ENCODE measurements at regions not wholly inside any gene's neighbourhood (a gene's known extent, or its start where the extent isn't known, plus 50 kb on each side); places are given as distances from the start of the nearest gene placed in this dataset.
A peak's percentile ranks its signal among the peaks of the same experiment; 100 is the strongest.

DNA sequence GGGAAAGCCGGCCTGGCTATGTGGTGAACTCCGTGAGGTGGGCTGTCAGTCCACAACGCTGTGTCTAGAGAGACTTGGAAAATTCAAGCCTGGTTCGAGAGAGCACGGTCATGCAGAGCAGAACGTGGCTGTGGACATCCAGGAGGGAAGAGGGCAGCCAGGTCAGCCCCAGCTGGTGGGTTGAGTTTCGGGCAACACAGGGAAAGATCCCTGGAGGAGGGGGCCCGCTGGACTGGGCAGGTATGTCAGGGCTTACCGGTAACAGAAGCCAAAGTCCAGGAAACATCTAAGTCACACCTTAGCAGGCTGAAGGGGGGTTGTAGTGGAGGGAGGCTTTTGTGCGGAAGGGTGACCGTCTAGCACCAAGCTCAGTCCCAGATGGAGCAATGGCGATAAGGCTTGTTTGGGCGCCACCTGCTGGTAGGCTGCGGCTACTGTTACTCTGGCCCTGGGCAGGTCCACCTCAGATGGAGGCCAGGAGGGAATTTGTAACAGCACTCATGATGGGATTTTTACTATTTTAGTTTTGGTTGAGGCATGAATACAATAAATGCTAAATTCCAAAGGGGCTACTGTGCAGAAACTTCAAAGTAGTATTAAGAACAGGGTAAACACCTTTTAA lies 143.3 kb upstream of the ZNF644 start:
- Mint-ChIP-seq H3K4me3 (no peak overlapping the region), H3K4me1 (no peaks in the 10 kb centered on the region), H3K9me3 (no peaks in the 10 kb centered on the region), H3K36me3 (ENCODE audit: low read depth) (no peaks in the 10 kb centered on the region), H3K27me3 (no peaks in the 10 kb centered on the region), H3K27ac (no peak overlapping the region)
- peak; percentile 90 for ATAC-seq (replicated peaks)

GRCh38 chr1:91162613-91163012 lies 140.8 kb upstream of the ZNF644 start:
- Mint-ChIP-seq H3K9me3 (no peaks in the 10 kb centered on the region), H3K4me3 (no peak overlapping the region), H3K4me1 (no peaks in the 10 kb centered on the region), H3K27ac (no peak overlapping the region), H3K27me3 (no peaks in the 10 kb centered on the region), H3K36me3 (ENCODE audit: low read depth) (no peaks in the 10 kb centered on the region)
- no peak for ATAC-seq (replicated peaks)

DNA sequence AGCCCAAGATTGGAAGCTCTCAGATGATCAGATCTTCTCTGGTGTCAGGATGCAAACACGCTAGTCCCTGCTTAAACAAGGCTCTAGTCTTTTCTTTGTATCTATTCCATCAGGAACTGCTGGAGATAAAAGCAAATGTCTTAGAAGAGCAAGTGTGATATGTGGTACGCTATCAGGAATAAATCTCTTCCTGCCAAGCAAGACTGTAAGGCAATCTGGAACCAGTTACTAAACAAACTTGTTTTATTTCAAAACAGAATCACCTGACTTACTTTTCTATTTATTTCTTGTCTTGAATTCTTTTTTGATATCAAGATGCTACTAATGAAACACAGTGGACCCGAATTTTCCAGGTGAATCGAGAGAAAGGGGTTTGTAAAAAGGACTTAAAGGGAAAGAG lies 139.9 kb upstream of the ZNF644 start:
- ATAC-seq (replicated peaks), result no peak
- Mint-ChIP-seq H3K9me3 (no peaks in the 10 kb centered on the region), H3K4me1 (no peaks in the 10 kb centered on the region), H3K36me3 (ENCODE audit: low read depth) (no peaks in the 10 kb centered on the region), H3K27me3 (no peaks in the 10 kb centered on the region), H3K27ac (no peak overlapping the region), H3K4me3 (no peak overlapping the region)

- Mint-ChIP-seq H3K36me3 (ENCODE audit: low read depth) (no peaks in the 10 kb centered on the region), H3K27ac (no peak overlapping the region), H3K4me1 (no peaks in the 10 kb centered on the region), H3K4me3 (no peak overlapping the region), H3K27me3 (peaks cover 3% of the 10 kb centered on the region), H3K9me3 (no peaks in the 10 kb centered on the region)
- ATAC-seq (replicated peaks), result no peak
These were observed 139.3 kb upstream of the ZNF644 start for GRCh38 chr1:91161166-91161565.

GRCh38 chr1:91160363-91161075 lies 138.7 kb upstream of the ZNF644 start:
- no peaks in the 10 kb centered on the region for H3K9me3 Mint-ChIP-seq
- no peak for ATAC-seq (replicated peaks)
- no peaks in the 10 kb centered on the region for H3K4me1 Mint-ChIP-seq
- H3K27me3 Mint-ChIP-seq, result peaks cover 3% of the 10 kb centered on the region
- H3K27ac Mint-ChIP-seq, result no peak overlapping the region
- H3K4me3 Mint-ChIP-seq, result no peak overlapping the region
- no peaks in the 10 kb centered on the region for H3K36me3 Mint-ChIP-seq (ENCODE audit: low read depth)

- Mint-ChIP-seq H3K27ac (no peak overlapping the region), H3K4me1 (no peaks in the 10 kb centered on the region), H3K27me3 (peaks cover 10% of the 10 kb centered on the region), H3K9me3 (no peaks in the 10 kb centered on the region), H3K36me3 (ENCODE audit: low read depth) (no peaks in the 10 kb centered on the region), H3K4me3 (no peak overlapping the region)
- ATAC-seq (replicated peaks), result no peak
These were observed 131.5 kb upstream of the ZNF644 start for GRCh38 chr1:91153341-91153740.

- no peaks in the 10 kb centered on the region for H3K9me3 Mint-ChIP-seq
- peaks cover 13% of the 10 kb centered on the region for H3K27me3 Mint-ChIP-seq
- no peaks in the 10 kb centered on the region for H3K4me1 Mint-ChIP-seq
- no peak overlapping the region for H3K27ac Mint-ChIP-seq
- ATAC-seq (replicated peaks), result no peak
- H3K36me3 Mint-ChIP-seq (ENCODE audit: low read depth), result no peaks in the 10 kb centered on the region
- H3K4me3 Mint-ChIP-seq, result no peak overlapping the region
These were observed 130.5 kb upstream of the ZNF644 start for GRCh38 chr1:91152331-91152730.

- Mint-ChIP-seq H3K36me3 (ENCODE audit: low read depth) (no peaks in the 10 kb centered on the region), H3K27me3 (peaks cover 13% of the 10 kb centered on the region), H3K4me1 (no peaks in the 10 kb centered on the region), H3K9me3 (no peaks in the 10 kb centered on the region), H3K4me3 (no peak overlapping the region), H3K27ac (no peak overlapping the region)
- ATAC-seq (replicated peaks), result no peak
These were observed 129.9 kb upstream of the ZNF644 start for GRCh38 chr1:91151702-91152101.

DNA sequence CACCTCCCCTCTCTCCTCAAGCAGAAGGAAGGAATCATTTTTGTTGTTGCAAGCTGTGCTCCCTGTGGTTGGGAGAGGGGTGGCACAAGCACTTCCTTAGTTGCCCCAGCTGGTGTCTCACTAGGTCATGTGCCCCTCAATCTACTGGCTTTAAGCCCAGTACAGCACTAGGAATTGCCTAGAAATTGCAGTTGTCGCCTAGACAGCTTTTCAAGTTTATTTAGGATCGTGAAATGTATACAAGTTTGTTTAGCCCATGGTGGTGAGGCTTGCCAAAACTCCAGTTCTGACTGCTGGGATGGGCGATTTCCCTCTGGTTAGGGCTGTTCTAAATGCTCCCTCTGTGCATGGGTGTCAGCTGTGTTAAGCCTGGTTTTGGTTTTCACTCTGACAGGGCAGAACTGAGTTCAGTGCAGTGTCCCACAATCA lies 126.8 kb upstream of the ZNF644 start:
- ATAC-seq (replicated peaks), result no peak
- H3K36me3 Mint-ChIP-seq (ENCODE audit: low read depth), result no peaks in the 10 kb centered on the region
- peaks cover 10% of the 10 kb centered on the region for H3K27me3 Mint-ChIP-seq
- no peak overlapping the region for H3K4me3 Mint-ChIP-seq
- no peaks in the 10 kb centered on the region for H3K4me1 Mint-ChIP-seq
- no peak overlapping the region for H3K27ac Mint-ChIP-seq
- H3K9me3 Mint-ChIP-seq, result no peaks in the 10 kb centered on the region

DNA sequence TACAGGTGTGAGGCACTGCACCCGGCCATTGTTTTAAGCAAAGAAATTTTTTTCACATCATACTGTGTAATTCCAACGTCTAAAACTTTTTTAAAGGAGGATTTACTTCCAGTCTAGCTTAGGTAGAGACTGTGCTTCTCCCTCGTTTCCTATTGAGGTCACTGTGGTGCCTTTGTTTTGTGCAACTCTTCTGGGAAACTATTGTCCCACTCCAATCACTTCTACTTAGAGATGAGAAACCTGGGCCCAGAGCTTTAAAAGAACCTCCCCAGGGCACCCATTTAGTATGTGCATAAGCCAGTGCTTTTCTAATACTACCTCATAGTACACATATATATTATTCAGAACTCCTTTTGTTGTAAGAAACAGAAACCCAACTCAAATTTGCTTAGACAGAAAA lies 120.0 kb upstream of the ZNF644 start:
- Mint-ChIP-seq H3K27me3 (peaks cover 4% of the 10 kb centered on the region), H3K4me1 (no peaks in the 10 kb centered on the region), H3K9me3 (no peaks in the 10 kb centered on the region), H3K36me3 (ENCODE audit: low read depth) (no peaks in the 10 kb centered on the region), H3K27ac (no peak overlapping the region), H3K4me3 (no peak overlapping the region)
- no peak for ATAC-seq (replicated peaks)

DNA sequence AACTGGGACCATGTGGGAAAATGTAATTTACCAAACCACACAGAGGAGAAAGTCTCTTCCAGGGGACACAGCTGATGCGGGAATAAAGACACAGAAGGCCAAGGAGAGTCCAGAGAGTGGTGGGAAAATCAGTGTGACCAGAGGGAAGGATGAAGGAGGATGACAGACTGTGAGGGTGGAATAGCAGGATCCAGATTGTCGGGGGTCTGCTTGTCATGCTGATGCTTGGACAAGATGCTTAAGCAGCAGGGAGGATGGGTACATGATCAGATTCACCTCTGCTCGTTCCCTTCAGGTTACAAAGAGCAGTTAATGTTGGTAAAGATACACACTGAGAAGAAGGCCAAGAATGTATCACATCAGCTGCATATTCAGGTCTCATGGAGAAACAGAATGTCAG lies 117.1 kb upstream of the ZNF644 start:
- Mint-ChIP-seq H3K36me3 (ENCODE audit: low read depth) (no peaks in the 10 kb centered on the region), H3K27ac (no peak overlapping the region), H3K4me1 (no peaks in the 10 kb centered on the region), H3K9me3 (no peaks in the 10 kb centered on the region), H3K4me3 (no peak overlapping the region), H3K27me3 (peaks cover 12% of the 10 kb centered on the region)
- no peak for ATAC-seq (replicated peaks)

- ATAC-seq (replicated peaks), result no peak
- peaks cover 16% of the 10 kb centered on the region for H3K27me3 Mint-ChIP-seq
- no peak overlapping the region for H3K27ac Mint-ChIP-seq
- H3K4me3 Mint-ChIP-seq, result no peak overlapping the region
- no peaks in the 10 kb centered on the region for H3K36me3 Mint-ChIP-seq (ENCODE audit: low read depth)
- H3K4me1 Mint-ChIP-seq, result no peaks in the 10 kb centered on the region
- no peaks in the 10 kb centered on the region for H3K9me3 Mint-ChIP-seq
These were observed 115.5 kb upstream of the ZNF644 start for GRCh38 chr1:91137173-91137852.

GRCh38 chr1:91135799-91136198 lies 114.0 kb upstream of the ZNF644 start:
- H3K36me3 Mint-ChIP-seq (ENCODE audit: low read depth), result no peaks in the 10 kb centered on the region
- no peak overlapping the region for H3K4me3 Mint-ChIP-seq
- H3K27me3 Mint-ChIP-seq, result peaks cover 16% of the 10 kb centered on the region
- no peaks in the 10 kb centered on the region for H3K9me3 Mint-ChIP-seq
- no peaks in the 10 kb centered on the region for H3K4me1 Mint-ChIP-seq
- no peak overlapping the region for H3K27ac Mint-ChIP-seq
- ATAC-seq (replicated peaks), result no peak

- H3K4me1 Mint-ChIP-seq, result no peaks in the 10 kb centered on the region
- H3K27ac Mint-ChIP-seq, result no peak overlapping the region
- ATAC-seq (replicated peaks), result no peak
- no peak overlapping the region for H3K4me3 Mint-ChIP-seq
- peaks cover 12% of the 10 kb centered on the region for H3K27me3 Mint-ChIP-seq
- no peaks in the 10 kb centered on the region for H3K36me3 Mint-ChIP-seq (ENCODE audit: low read depth)
- H3K9me3 Mint-ChIP-seq, result no peaks in the 10 kb centered on the region
These were observed 111.4 kb upstream of the ZNF644 start for GRCh38 chr1:91133248-91133647.

Data from activated T-helper 17 cell treated with anti-CD3 and anti-CD28 coated beads, Interleukin-2, amount 50 U/mL, for 72 hours (primary cell).